DOHH2 (cell line): ENCODE measurements at regions not wholly inside any gene's neighbourhood (a gene's known extent, or its start where the extent isn't known, plus 50 kb on each side); places are given as distances from the start of the nearest gene placed in this dataset.

Source experiments
- H3F3A ChIP-seq: fragments of 200-600 bp; sonication (generic), shearing (Covaris generic); 2 replicates; pipeline ENCODE4 v1.6.0; 2016; ENCODE audit warnings: antibody characterized with exemption, mild to moderate bottlenecking; ENCODE audit not compliant: control insufficient read depth, insufficient read depth
- H3K27ac ChIP-seq: fragments of 200-600 bp; sonication (generic); 2 replicates; pipeline ENCODE4 v1.5.1; 2014; ENCODE audit warnings: low read depth, mild to moderate bottlenecking, low read length, moderate library complexity
- H3K27me3 ChIP-seq: fragments of 200-600 bp; sonication (generic); 2 replicates; pipeline ENCODE4 v1.6.1; 2014; ENCODE audit warnings: mild to moderate bottlenecking, low read length, mixed read lengths; ENCODE audit not compliant: control insufficient read depth
- H3K36me3 ChIP-seq: fragments of 200-600 bp; sonication (generic); 2 replicates; pipeline ENCODE4 v1.6.1; 2014; ENCODE audit warnings: mild to moderate bottlenecking, low read length, moderate library complexity, mixed read lengths; ENCODE audit not compliant: control insufficient read depth
- H3K4me1 ChIP-seq: fragments of 200-600 bp; sonication (generic); 2 replicates; pipeline ENCODE4 v1.6.1; 2014; ENCODE audit warnings: mild to moderate bottlenecking, low read length, mixed read lengths; ENCODE audit not compliant: control insufficient read depth
- H3K4me2 ChIP-seq: fragments of 200-600 bp; sonication (generic); 2 replicates; pipeline ENCODE4 v1.6.0; 2014; ENCODE audit warnings: mild to moderate bottlenecking, low read length, moderate library complexity
- H3K4me3 ChIP-seq: fragments of 200-600 bp; sonication (generic); 2 replicates; pipeline ENCODE4 v1.5.1; 2014; ENCODE audit warnings: mild to moderate bottlenecking, low read length, mixed read lengths
- H3K79me2 ChIP-seq: fragments of 200-600 bp; sonication (generic); 2 replicates; pipeline ENCODE4 v1.6.1; 2014; ENCODE audit warnings: mild to moderate bottlenecking, low read length, mixed read lengths; ENCODE audit not compliant: control insufficient read depth
- H3K9me2 ChIP-seq: fragments of 200-600 bp; sonication (generic); replicated peaks from 2 replicates; pipeline ENCODE4 v1.6.1; 2014; ENCODE audit warnings: mild to moderate bottlenecking, low read length, mixed read lengths; ENCODE audit not compliant: control insufficient read depth
- H3K9me3 ChIP-seq: fragments of 200-600 bp; sonication (generic); 2 replicates; pipeline ENCODE4 v1.6.1; 2014; ENCODE audit warnings: antibody characterized with exemption, low read length, mixed read lengths; ENCODE audit not compliant: control insufficient read depth, insufficient read depth
- H4K20me1 ChIP-seq: fragments of 200-600 bp; sonication (generic); 2 replicates; pipeline ENCODE4 v1.6.0; 2014; ENCODE audit warnings: low read depth, mild to moderate bottlenecking, antibody characterized with exemption, low read length, moderate library complexity; ENCODE audit not compliant: control insufficient read depth, insufficient read depth
- CTCF ChIP-seq: fragments of 200-600 bp; sonication (generic); IDR thresholded peaks from one replicate; pipeline ENCODE4 v1.5.1; 2014; ENCODE audit warnings: antibody characterized with exemption, mild to moderate bottlenecking, low read depth, low read length; ENCODE audit not compliant: poor library complexity, severe bottlenecking
- EZH2phosphoT487 ChIP-seq: fragments of 200-600 bp; sonication (generic); IDR thresholded peaks from 2 replicates; pipeline ENCODE4 v1.6.1; 2017; ENCODE audit warnings: borderline replicate concordance, mild to moderate bottlenecking, antibody characterized with exemption, low read length, moderate library complexity, mixed read lengths

DNA sequence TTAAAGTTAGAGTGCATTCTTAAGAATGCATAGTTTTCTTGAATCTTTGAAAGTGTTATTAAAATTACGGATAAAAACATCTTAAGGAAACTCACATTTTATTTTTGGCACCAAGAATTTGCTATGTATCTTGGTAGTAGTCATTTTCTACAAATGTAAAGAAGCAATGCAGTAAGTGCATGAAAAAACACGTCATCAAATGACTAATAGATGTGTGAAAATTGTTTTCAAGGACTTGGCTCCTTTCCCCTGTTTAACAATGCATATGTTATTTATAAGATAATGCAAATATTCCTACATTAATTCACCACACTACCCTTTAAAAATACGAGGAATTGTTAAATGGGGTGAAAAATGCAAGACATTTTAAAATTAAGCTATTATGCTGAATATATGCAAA, 461.2 kb upstream of the PCDH7 start:
- TF ChIP-seq CTCF (no peak), EZH2phosphoT487 (no peak)
- H3K4me2 ChIP-seq: no peak overlapping the region
- no peaks in the 10 kb centered on the region for H3K36me3 ChIP-seq
- H3K4me3 ChIP-seq: no peak overlapping the region
- H4K20me1 ChIP-seq: no peaks in the 10 kb centered on the region
- H3K27me3 ChIP-seq: no peaks in the 10 kb centered on the region
- H3K9me3 ChIP-seq: no peaks in the 10 kb centered on the region
- no peaks in the 10 kb centered on the region for H3K79me2 ChIP-seq
- H3K27ac ChIP-seq: no peak overlapping the region
- H3K4me1 ChIP-seq: no peaks in the 10 kb centered on the region
- H3K9me2 ChIP-seq: no peaks in the 10 kb centered on the region
- no peaks in the 10 kb centered on the region for H3F3A ChIP-seq

DNA sequence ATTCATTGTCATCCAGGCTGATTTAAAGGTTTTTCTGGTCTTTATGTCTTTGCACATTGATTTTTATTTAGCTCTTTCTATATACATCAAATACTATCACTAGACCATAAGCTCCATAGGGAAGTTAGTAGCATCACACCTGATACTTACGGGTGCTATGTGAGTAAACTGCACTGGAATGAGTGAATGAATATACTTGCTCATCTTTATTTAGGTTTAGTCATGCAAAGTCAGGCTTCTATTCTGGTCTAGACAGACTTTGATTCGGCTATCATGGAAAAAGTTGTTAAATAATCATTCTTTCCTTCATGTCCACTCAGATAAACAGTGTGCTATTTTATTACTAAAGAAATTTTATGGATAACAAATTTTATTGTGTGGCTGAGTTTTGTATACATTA, 457.8 kb upstream of the PCDH7 start:
- Histone ChIP-seq H3K36me3 (no peaks in the 10 kb centered on the region), H3K4me2 (no peak overlapping the region), H3K27ac (no peak overlapping the region), H3K27me3 (no peaks in the 10 kb centered on the region), H3K79me2 (no peaks in the 10 kb centered on the region), H3K4me3 (no peak overlapping the region), H3F3A (no peaks in the 10 kb centered on the region), H4K20me1 (no peaks in the 10 kb centered on the region), H3K9me3 (no peaks in the 10 kb centered on the region), H3K4me1 (no peaks in the 10 kb centered on the region), H3K9me2 (no peaks in the 10 kb centered on the region)
- TF ChIP-seq EZH2phosphoT487 (no peak), CTCF (no peak)

- no peak overlapping the region for H3K27ac ChIP-seq
- H3K36me3 ChIP-seq: no peaks in the 10 kb centered on the region
- H3F3A ChIP-seq: no peaks in the 10 kb centered on the region
- no peaks in the 10 kb centered on the region for H4K20me1 ChIP-seq
- no peaks in the 10 kb centered on the region for H3K4me1 ChIP-seq
- no peaks in the 10 kb centered on the region for H3K27me3 ChIP-seq
- H3K79me2 ChIP-seq: no peaks in the 10 kb centered on the region
- H3K9me3 ChIP-seq: no peaks in the 10 kb centered on the region
- no peaks in the 10 kb centered on the region for H3K9me2 ChIP-seq
- TF ChIP-seq CTCF (no peak), EZH2phosphoT487 (no peak)
- H3K4me2 ChIP-seq: no peak overlapping the region
- H3K4me3 ChIP-seq: no peak overlapping the region
Measured at GRCh38 chr4:30264465-30264864, 455.7 kb upstream of the PCDH7 start.

DNA sequence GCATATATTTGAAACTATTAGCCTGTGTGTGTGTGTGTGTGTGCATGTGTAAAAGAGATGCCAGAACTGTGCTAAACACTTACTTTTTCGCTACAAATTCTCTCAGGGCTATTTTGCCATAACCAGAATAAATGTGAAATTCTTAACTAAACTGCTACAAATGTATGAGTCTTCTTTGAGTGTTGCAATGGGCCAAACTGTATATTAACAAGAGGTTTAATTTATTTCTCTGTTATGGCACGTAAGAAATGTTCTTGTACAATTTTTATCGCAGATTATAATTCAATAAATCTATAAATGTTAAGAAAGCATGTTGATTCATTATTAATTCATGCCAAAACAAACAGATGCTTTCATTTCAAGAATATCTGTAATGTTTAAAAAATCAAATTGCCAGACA, 454.5 kb upstream of the PCDH7 start:
- Histone ChIP-seq H3F3A (no peaks in the 10 kb centered on the region), H3K36me3 (no peaks in the 10 kb centered on the region), H3K4me3 (no peak overlapping the region), H3K27me3 (no peaks in the 10 kb centered on the region), H3K27ac (no peak overlapping the region), H3K9me3 (no peaks in the 10 kb centered on the region), H3K79me2 (no peaks in the 10 kb centered on the region), H3K9me2 (no peaks in the 10 kb centered on the region), H3K4me1 (no peaks in the 10 kb centered on the region), H4K20me1 (no peaks in the 10 kb centered on the region), H3K4me2 (no peak overlapping the region)
- TF ChIP-seq CTCF (no peak), EZH2phosphoT487 (no peak)
